Stimulated activated CD4-positive, alpha-beta T cell treated with anti-CD3 and anti-CD28 coated beads, Interleukin-12 subunit alpha, Interleukin-12 subunit beta, amount 100 ng/mL, for 48 hours (primary cell): ENCODE measurements at regions not wholly inside any gene's neighbourhood (a gene's known extent, or its start where the extent isn't known, plus 50 kb on each side); places are given as distances from the start of the nearest gene placed in this dataset.
"Not testable (repeated sequence)": the region's sequence is repeated elsewhere in the genome, so short reads cannot be mapped to it uniquely, and the experiment has no call there.

ENCODE experiments used
- DNase-seq, 3 donors: peaks; one replicate each; pipeline ENCODE4 v3.0.0-alpha.2; 2020; ENCODE audit warnings: low read depth in 2 of 3, low spot score in 1 of 3

DNA sequence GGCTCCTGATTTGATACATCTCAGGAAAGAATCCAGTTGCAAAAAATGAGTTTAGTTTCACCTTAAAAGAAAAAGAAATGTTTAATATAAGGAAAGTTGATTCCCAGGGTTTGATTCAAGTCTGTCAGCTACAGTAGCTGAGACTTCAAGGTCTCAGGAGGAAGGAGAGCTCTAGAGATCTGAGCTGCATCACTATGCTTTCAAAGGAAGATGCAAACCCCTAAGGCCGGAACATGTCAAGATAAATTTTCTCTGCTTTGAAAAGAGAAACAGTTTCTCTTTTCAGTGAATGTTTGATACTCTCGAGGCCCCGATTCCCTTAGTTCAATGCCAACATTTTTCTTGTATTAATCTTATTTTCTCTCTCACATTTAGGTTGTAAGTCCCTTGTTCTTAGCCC is 128.6 kb downstream of the RGPD3 start:
- DNase-seq: no peak

DNA sequence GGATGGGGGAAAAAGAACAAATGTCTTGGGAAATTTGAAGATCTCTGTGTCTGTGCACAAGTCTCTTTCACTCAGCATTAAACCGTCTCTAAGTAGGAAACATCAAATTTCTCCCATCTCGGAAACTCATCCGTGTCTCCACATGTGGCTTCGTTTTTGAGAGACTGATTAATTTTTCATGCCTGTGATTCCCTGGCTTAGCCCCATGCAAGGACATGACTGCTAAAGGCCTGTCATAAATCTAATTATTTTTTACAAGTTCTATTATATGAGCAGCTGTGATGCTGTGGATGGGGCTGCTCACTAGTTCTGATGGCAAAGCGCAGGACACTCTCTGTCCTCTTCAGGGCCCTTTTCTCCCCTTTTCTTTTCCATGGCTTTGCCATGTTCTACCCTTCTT is 129.1 kb downstream of the RGPD3 start:
- no peak for DNase-seq

DNA sequence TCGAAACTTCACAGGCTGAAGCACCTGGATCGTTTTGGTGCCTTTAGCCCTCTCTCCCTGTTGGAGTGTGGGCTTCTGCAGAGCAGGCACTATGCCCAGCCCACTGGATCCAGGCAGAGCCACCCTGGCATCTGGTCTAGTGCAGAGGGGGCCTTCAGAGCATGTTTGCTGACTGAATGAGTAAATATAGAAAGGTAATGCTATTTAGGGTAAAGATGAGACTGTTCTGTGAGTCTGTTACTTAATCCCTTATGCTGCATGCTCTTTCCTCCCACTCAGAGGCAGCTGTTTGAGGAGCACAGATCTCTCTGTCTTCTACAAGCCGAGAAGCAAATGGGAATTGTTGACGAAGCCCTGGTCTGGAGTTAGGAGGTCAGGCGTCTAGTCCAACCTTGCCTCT is 130.2 kb downstream of the RGPD3 start:
- no peak for DNase-seq

DNA sequence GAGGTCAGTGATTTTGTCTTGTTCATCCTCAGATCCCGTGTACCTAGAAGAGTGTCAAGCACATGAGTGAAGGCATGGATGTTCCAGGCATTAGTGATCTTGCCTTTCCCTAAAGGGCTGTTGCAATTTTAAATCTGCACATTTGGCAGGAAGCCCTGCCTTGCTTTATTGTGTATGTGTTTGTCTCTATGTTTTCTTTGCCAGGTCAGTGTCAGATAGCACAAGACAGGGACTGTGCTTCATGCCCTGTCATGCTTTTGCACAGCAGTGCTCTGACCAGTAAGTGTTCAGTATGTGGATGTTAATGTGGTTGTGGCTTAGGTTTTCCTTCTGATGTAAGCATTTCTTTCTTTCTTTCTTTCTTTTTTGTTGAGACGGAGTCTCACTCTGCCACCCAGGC is 131.5 kb downstream of the RGPD3 start:
- DNase-seq: no peak

DNA sequence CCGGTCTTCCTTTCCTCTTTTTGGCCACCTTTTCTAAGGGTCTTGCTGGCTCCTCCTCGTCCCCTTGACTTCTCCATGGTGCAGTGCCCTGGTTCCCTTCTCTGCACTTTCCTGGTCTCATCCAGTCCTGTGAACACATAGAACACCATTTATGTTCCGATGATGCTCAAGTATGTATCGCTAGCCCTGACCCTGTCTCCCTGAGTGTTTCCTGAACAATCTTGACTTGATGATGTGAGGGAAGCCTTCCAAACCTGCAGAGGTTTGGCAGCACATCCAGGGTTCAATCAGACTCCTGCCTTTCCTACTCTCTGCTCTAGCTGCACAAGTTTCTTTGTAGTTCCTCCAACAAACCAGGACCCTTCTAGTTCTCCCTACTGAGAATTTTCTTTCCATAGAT is 132.1 kb downstream of the RGPD3 start:
- DNase-seq: no peak

DNA sequence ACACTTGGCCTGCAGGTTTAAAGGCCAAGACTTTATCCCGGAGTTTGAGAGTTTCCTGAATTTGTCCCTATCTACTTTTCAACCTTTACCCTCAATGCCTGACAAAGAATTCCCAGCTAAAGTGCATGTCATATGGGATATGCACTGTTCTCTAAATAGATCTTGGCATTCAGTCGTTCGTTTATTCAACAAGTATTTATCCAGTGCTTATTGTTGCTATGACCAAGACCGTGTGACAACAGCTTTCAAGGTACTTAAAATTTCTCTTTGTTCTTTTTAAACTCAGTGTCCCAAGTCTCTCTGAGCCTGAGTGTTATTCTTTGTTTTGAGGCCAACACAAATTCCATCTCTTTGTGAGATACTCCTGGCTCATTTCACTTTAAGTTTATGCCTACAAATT is 133.4 kb downstream of the RGPD3 start:
- DNase-seq: no peak

DNA sequence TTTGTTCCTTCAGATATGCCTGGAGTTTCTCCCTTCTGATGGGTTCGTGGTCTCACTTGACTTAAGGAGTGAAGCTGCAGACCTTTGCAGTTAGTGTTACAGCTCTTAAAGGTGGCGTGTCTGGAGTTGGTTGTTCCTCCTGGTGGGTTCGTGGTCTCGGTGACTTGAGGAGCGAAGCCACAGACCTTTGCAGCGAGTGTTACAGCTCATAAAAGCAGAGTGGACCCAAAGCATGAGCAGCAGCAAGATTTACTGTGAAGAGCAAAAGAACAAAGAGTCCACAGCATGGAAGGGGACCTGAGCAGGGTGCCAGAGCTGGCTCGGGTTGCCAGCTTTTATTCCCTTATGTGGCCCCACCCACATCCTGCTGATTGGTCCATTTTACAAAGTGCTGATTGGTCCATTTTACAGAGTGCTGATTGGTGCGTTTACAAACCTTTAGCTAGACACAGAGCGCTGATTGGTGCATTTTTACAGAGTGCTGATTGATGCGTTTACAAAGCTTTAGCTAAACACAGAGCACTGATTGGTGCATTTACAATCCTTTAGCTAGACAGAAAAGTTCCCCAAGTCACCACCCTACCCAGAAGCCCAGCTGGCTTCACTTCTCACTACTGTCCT is 134.8 kb downstream of the RGPD3 start:
- not testable (repeated sequence) for DNase-seq

DNA sequence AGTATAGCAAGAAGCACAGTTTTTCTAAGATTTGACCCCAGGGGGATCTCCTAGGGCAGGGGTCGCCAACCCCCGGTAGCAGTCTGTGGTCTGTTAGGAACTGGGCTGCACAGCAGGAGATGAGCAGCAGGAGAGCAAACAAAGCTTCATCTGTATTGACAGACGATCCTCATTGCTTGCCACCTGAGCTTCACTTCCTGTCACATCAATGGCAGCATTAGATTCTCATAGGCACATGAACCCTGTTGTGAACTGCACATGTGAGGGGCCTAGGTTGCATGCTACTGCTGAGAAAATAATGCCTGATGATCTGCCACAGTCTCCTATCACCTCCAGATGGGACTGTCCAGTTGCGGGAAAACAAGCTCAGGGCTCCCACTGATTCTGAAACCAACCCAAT is 136.2 kb downstream of the RGPD3 start:
- no peak for DNase-seq

DNA sequence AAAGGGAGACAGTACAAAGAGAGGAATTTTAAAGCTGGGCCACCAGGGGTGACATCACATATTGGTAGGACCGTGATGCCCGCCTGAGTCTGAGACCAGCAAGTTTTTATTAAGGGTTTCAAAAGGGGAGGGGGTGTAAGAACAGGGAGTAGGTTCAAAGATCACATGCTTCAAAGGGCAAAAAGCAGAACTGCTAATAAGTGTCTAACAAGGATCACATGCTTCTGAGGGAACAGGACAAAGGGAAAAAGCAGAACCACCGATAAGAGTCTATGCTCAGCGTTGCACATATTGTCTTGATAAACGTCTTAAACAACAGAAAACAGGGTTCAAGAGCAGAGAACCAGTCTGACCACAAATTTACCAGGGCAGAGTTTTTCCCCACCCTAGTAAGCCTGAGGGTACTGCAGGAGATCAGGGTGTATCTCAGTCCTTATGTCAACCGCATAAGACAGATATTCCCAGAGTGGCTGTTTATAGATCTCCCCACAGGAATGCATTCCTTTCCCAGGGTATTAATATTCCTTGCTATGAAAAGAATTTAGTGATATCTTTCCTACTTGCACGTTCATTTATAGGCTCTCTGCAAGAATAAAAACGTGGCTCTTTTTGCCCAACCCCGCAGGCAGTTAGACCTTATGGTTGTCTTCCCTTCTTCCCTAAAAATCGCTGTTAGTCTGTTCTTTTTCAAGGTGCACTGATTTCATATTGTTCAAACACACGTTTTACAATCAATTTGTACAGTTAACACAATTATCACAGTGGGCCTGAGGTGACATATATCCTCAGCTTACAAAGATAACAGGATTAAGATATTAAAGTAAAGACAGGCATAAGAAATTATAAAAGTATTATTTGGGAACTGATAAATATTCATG is 136.5 kb upstream of the UXS1 start:
- not testable (repeated sequence) for DNase-seq

DNA sequence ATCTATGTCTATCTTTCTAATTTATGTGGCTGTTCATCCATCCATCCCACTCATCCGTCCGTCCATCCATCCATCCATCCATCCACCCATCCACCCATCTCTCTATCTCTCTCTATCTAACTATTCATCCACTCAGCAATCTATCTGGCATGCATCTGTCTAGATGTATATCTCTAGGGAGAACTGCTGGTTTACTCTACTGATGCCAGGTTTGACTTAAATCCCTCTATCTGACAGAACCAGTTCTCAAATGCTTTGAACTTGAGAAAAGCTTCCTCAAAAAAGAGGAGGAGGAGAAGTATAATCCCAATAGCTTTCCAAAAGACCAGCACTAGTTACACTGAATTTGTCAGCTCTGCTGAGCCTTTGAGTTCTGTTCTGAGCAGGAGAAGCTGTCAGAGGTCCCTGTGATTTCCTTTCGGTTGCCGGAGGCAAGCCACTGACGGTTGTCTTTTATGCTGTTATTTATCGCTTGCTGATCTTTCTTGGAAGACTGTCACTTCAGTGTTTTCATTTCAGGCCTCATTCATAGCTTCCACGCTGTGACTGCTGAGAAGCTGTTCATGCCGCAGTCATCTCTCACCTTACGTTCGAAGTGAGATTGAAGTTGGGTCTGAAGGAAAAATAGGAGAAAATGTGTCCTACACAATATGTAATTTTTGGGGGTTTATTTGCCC is 129.4 kb upstream of the UXS1 start:
- no peak for DNase-seq

DNA sequence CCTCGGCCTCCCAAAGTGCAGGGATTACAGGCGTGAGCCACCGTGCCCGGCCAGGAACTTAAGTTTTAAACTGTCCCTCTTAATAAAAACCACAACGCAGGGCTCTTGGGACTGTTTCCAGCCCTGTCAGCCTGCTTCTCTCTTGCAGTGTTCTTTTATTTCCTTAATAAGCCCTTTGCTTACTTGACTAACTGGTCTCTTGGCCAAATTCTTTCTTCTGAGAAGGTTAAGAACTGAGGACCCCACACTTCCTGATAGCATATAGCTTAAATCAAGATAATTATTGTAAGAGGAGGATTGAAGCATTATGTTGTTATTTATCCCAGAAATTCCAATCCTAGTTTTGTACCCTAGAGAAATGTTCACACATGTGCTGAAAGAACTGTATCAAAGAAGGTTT is 128.2 kb upstream of the UXS1 start:
- DNase-seq: no peak

DNA sequence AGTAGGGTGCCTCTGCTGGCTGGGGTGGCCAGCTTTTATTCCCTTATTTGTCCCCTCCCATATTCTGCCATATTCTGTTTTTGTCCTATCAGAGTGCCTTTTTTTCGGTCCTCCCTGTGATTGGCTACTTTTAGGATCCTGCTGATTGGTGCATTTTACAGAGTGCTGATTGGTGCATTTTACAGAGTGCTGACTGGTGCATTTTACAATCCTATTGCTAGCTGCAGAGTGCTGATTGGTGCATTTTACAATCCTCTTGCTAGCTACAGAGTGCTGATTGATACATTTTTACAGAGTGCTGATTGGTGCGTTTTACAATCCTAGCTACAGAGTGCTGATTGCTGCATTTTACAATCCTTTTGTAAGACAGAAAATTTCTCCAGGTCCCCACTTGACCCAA is 126.3 kb upstream of the UXS1 start:
- DNase-seq: not testable (repeated sequence)

DNA sequence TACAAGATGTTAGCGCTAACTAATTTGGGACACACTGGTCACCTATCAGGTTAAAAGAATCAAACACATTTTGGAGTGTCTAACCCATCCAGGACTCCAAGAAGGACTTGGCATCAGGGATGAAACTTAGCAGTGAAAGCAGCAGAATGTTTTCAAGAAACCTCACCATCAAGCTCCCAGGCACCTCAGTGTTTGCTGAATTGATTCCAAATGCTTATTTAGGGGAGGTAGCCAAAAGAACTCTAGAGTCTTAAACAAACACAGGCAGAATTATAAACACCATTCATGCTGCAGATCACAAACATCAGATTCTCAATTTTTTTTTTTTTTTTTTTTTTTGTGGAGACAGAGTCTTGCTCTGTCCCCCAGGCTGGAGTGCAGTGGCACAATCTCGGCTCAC is 122.8 kb upstream of the UXS1 start:
- no peak for DNase-seq

DNA sequence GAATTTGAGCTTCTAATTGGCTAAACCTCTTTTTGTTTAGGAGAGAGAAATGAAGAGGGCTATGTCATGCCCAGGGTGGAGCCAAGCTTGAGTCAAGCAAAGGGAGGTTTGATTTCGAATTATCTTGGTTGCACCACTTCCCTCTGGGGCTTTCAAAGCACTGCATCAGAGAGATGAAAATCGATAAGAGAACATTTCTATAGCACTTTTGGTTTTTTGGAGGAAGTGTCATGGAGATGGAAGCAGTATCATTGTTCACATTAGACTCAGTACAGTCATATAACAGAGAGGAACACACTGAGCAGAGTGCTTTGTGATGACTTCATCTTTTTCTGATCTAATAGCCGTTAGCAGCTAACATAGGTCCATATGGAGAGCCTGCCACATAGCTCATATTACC is 120.3 kb upstream of the UXS1 start:
- no peak for DNase-seq

DNA sequence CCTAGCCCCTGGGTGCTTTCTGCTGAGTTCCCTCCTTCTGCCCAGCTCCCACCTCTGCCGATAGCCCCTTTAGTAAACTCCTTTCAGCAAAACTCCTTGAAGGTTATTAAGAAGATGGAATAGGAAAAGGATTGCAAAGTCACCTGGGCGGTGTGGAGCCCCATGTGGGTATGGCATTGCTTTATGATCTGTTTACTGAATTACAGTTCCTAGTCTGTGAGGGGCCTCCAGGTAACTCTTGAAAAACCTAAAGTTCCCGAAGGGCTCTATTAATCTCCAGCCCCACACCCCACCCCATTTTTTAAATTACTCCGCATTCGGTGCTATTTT is 116.9 kb upstream of the UXS1 start:
- DNase-seq: no peak

DNA sequence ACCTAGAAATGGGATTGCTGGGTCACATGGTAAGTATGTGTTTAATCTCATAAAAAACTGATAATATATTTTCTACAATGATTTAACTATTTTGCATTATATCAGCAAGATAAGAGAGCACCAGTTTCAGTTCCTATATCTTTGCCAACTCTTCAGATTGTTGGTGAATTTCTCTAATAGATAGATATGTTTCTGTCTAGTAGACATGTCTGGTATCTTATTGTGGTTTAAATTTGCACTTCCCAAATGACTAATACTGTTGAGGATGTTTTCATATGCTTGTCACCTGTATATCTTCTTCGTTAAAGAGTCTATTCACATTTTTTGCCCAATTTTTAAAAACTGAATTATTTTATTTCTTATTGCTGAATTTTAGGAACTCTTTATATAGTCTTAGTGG is 113.8 kb upstream of the UXS1 start:
- DNase-seq: no peak

DNA sequence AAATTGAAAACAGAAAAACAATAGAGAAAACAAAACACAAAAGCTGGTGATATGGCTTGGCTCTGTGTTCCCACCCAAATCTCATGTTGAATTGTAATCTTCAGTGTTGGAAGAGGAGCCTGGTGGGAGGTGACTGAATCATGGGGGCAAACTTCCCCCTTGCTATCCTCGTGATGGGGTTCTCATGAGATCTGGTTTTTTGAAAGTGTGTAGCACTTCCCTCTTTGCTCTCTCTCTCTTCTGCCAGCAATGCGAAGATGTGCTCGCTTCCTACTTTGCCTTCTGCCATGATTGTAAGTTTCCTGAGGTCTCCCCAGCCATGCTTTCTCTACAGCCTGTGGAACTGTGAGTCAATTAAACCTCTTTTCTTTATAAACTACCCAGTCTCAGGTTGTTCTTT is 112.3 kb upstream of the UXS1 start:
- no peak for DNase-seq

DNA sequence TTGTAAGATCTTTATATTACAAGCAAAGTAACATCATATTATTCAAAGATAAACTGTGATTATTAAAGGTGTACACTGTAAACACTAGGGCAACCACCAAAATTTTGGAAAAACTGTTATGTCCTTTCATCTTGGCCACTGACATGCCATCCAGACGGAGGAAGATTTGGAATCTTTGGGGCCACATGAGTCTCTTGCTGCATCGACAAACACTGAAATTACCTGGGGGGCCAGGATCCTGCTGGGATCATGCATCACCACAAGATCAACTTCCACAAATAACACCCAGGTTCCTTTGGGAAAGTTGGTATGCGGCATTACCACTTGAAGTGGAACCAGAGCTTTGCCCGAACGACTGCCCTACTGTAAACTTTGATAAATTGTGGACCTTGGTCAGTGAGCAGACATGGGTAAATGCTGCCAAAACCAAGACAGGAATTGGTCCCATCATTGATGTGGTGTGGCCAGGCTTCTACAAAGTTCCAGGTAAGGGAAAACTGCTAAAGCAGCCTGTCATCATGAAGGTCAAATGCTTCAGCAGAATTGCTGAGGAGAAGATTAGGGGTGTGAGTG is 110.6 kb upstream of the UXS1 start:
- no peak for DNase-seq

DNA sequence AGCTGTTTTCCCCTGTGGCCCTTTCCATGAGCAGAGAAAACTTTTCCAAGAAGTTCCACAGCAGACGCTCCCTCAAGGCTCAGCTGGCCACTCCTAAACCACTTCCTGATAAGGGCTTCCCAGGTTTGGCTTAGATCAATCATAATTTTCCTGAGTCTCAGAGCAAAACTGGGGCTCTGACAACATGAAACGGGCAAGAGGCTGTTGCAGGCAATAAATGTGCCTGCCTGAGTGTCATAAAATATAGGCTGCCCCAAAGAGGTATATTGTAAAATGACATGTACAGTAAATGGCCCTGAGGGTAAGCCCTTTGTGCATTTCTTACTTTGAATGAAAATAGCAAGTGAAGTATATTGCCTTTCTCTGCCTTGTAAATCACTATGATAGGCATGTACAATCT is 105.6 kb upstream of the UXS1 start:
- no peak for DNase-seq

DNA sequence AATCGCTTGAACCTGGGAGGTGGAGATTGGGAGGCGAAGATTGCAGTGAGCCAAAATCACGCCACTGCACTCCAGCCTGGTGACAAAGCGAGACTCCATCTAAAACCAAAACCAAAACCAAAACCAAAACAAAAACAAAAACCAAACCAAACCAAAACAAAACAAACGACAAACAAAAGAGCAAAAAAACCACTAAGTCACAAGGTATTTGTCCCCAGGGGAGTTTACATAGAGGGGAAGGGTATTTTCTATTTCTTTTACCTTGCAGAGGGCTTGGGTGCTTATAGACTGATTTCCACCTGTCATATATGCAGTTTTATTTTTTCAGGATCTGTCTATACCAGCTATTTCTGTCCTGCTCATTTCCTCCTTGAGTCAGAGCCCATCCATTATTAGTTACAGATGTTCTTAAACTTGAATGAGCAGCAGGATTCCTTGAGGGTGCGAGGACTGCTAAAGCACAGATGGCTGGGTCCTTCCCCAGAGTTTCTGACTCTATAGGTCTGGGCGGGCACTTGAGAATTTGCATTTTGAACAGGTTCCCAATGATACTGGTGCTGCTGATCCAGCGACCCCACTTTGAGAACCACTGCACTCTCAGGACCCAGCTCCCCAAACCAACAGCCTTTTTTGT is 102.2 kb upstream of the UXS1 start:
- DNase-seq: no peak

DNA sequence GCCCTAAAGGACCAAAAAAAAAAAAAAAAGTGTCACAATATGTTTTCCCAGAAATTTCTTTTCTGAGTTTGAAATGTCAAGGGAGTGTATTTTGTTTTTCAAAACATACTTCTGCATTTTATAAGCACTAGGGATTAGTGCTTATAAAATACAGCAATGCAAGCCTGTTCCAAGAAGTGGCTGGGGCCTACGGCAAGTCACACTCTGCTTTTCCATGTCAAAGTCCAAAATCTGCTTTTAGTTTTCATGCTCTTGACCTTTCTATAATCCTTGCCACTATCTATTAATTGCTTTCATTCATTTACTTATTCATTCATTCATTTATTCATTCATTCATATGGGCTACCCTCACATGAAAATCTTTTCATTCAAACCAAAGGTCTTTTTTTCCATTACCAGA is 100.1 kb upstream of the UXS1 start:
- no peak for DNase-seq
